H1 (cell line): ENCODE measurements at regions not wholly inside any gene's neighbourhood (a gene's known extent, or its start where the extent isn't known, plus 50 kb on each side); places are given as distances from the start of the nearest gene placed in this dataset.

ENCODE experiments used
- CTCF ChIA-PET: fragments of 300-600 bp; sonication (Branson Sonifier 250); formaldehyde crosslinking; loops from one replicate; lab custom pipeline; 2021; ENCODE audit not compliant: partially characterized antibody; lab: Charles Lee
- POLR2A ChIA-PET: fragments of 300-600 bp; sonication (Branson Sonifier 250); formaldehyde crosslinking; loops from one replicate; lab custom pipeline; 2021; ENCODE audit warnings: inconsistent platforms; ENCODE audit not compliant: partially characterized antibody; lab: Charles Lee
- DNase-seq, 2 experiments: peaks; one replicate each; pipeline versions ENCODE4 v3.0.0 to v3.0.0-alpha.2; 2010 to 2022; ENCODE audit warnings: low spot score in 2 of 2, low read depth in 1 of 2, mixed read lengths in 1 of 2
- FAIRE-seq: peaks from 2 replicates; lab custom pipeline; 2011; peaks lifted over from hg19 to GRCh38; lab: Jason Lieb, UNC
- H2AFZ ChIP-seq: 2 replicates; pipeline ENCODE4 v1.8.1; 2012; ENCODE audit warnings: low read length, inconsistent platforms
- H2AK5ac ChIP-seq: 2 replicates; pipeline ENCODE4 v1.6.1; 2013; ENCODE audit warnings: low read depth, low read length
- H2BK120ac ChIP-seq: replicated peaks from 2 replicates; pipeline ENCODE3; 2013; ENCODE audit warnings: low read depth, low read length, inconsistent platforms
- H2BK12ac ChIP-seq: 2 replicates; pipeline ENCODE4 v1.6.1; 2013; ENCODE audit warnings: low read depth, low read length
- H2BK15ac ChIP-seq: 2 replicates; pipeline ENCODE4 v1.6.1; 2013; ENCODE audit warnings: low read length
- H2BK20ac ChIP-seq: 2 replicates; pipeline ENCODE4 v1.6.1; 2013; ENCODE audit warnings: low read length
- H2BK5ac ChIP-seq: 2 replicates; pipeline ENCODE4 v1.6.1; 2013; ENCODE audit warnings: low read depth, low read length
- H3K14ac ChIP-seq: 2 replicates; pipeline ENCODE4 v1.6.1; 2013; ENCODE audit warnings: inconsistent platforms; ENCODE audit not compliant: insufficient read length
- H3K18ac ChIP-seq: 2 replicates; pipeline ENCODE4 v1.6.1; 2013; ENCODE audit warnings: low read length; ENCODE audit errors: extremely low read depth
- H3K23ac ChIP-seq: 2 replicates; pipeline ENCODE4 v1.6.1; 2013; ENCODE audit warnings: inconsistent platforms; ENCODE audit not compliant: insufficient read length
- H3K23me2 ChIP-seq: 2 replicates; pipeline ENCODE4 v1.6.1; 2013; ENCODE audit warnings: low read depth, low read length
- H3K27ac ChIP-seq: 2 replicates; pipeline ENCODE4 v1.6.1; 2011; ENCODE audit warnings: low read depth, low read length, inconsistent platforms
- H3K27me3 ChIP-seq, 4 experiments: replicated peaks in 1 of 4; 1 replicate in 1 of 4; 2 replicates in 3 of 4; pipeline versions ENCODE4 v1.6.1 to v1.8.1; 2011 to 2013; ENCODE audit warnings: low read length in 3 of 4, mild to moderate bottlenecking in 3 of 4, inconsistent platforms in 2 of 4, mixed read lengths in 2 of 4, moderate library complexity in 1 of 4; ENCODE audit not compliant: control insufficient read depth in 3 of 4, insufficient read depth in 3 of 4; ENCODE audit errors: extremely low read depth in 1 of 4
- H3K36me3 ChIP-seq, 4 experiments: 2 replicates each; pipeline versions ENCODE4 v1.6.1 to v1.8.1; 2011 to 2013; ENCODE audit warnings: mild to moderate bottlenecking in 4 of 4, low read length in 3 of 4, moderate library complexity in 2 of 4, control low read depth in 1 of 4, inconsistent platforms in 1 of 4; ENCODE audit not compliant: insufficient read depth in 4 of 4, control insufficient read depth in 2 of 4
- H3K4ac ChIP-seq: replicated peaks from 2 replicates; pipeline ENCODE3; 2013; ENCODE audit warnings: low read length, low read depth, mixed read lengths, inconsistent platforms; ENCODE audit not compliant: insufficient read length
- H3K4me1 ChIP-seq, 4 experiments: replicated peaks in 1 of 4; 1 replicate in 1 of 4; 2 replicates in 3 of 4; pipeline versions ENCODE4 v1.6.1 to v1.8.1; 2011 to 2013; ENCODE audit warnings: low read length in 3 of 4, inconsistent platforms in 2 of 4, mixed read lengths in 1 of 4; ENCODE audit not compliant: insufficient read depth in 4 of 4, control insufficient read depth in 3 of 4
- H3K4me2 ChIP-seq, 2 experiments: 2 replicates each; pipeline versions ENCODE4 v1.6.1 to v1.8.1; 2011 to 2013; ENCODE audit warnings: low read depth in 2 of 2, low read length in 2 of 2, control low read depth in 1 of 2, inconsistent platforms in 1 of 2, mild to moderate bottlenecking in 1 of 2; ENCODE audit not compliant: insufficient read depth in 1 of 2
- H3K4me3 ChIP-seq, 4 experiments: fragments of 200-600, 300-600 bp in 1 of 4; sonication (generic), shearing (Covaris generic), sonication (Bioruptor Twin) in 1 of 4; 2 replicates each; pipeline versions ENCODE4 v1.5.1 to v1.8.1; 2011 to 2016; ENCODE audit warnings: low read length in 4 of 4, low read depth in 3 of 4, control low read depth in 2 of 4, inconsistent platforms in 2 of 4, mild to moderate bottlenecking in 2 of 4, mixed read lengths in 1 of 4, moderate library complexity in 1 of 4; ENCODE audit not compliant: insufficient read depth in 2 of 4; ENCODE audit errors: extremely low read depth in 1 of 4
- H3K56ac ChIP-seq: replicated peaks from 2 replicates; pipeline ENCODE3; 2013; ENCODE audit warnings: low read depth, mild to moderate bottlenecking, mixed read lengths, low read length, inconsistent platforms; ENCODE audit not compliant: insufficient read length
- H3K79me1 ChIP-seq: 2 replicates; pipeline ENCODE4 v1.6.1; 2013; ENCODE audit warnings: low read depth, low read length, control low read depth
- H3K79me2 ChIP-seq, 2 experiments: 2 replicates each; pipeline versions ENCODE4 v1.6.1 to v1.8.1; 2012 to 2013; ENCODE audit warnings: low read length in 2 of 2, mild to moderate bottlenecking in 2 of 2, inconsistent platforms in 1 of 2; ENCODE audit not compliant: insufficient read depth in 2 of 2, control insufficient read depth in 1 of 2
- H3K9ac ChIP-seq, 4 experiments: replicated peaks in 1 of 4; 1 replicate in 1 of 4; 2 replicates in 3 of 4; pipeline versions ENCODE4 v1.6.1 to v1.8.1; 2011 to 2013; ENCODE audit warnings: low read depth in 3 of 4, low read length in 3 of 4, control low read depth in 2 of 4, mild to moderate bottlenecking in 2 of 4, moderate library complexity in 2 of 4, inconsistent platforms in 1 of 4; ENCODE audit errors: extremely low read depth in 1 of 4
- H3K9me3 ChIP-seq, 2 experiments: 2 replicates each; pipeline versions ENCODE4 v1.6.1 to v1.8.1; 2012 to 2013; ENCODE audit warnings: mild to moderate bottlenecking in 2 of 2, moderate library complexity in 2 of 2, control low read depth in 1 of 2, inconsistent platforms in 1 of 2, low read depth in 1 of 2, low read length in 1 of 2, mixed read lengths in 1 of 2; ENCODE audit not compliant: insufficient read depth in 2 of 2
- H4K20me1 ChIP-seq, 2 experiments: replicated peaks in 1 of 2; 2 replicates each; pipeline versions ENCODE3 to v1.8.1; 2011 to 2013; ENCODE audit warnings: inconsistent platforms in 2 of 2, low read length in 2 of 2, mild to moderate bottlenecking in 1 of 2; ENCODE audit not compliant: insufficient read depth in 2 of 2, control insufficient read depth in 1 of 2
- H4K5ac ChIP-seq: 2 replicates; pipeline ENCODE4 v1.6.1; 2013; ENCODE audit warnings: low read length, low read depth, mixed read lengths, inconsistent platforms; ENCODE audit not compliant: insufficient read length
- H4K8ac ChIP-seq: 2 replicates; pipeline ENCODE4 v1.8.0; 2013; ENCODE audit warnings: mild to moderate bottlenecking, moderate library complexity, low read length, inconsistent platforms; ENCODE audit not compliant: insufficient read depth; ENCODE audit errors: extremely low read depth
- H4K91ac ChIP-seq: replicated peaks from 2 replicates; pipeline ENCODE3; 2013; ENCODE audit warnings: low read length, mixed read lengths, inconsistent platforms; ENCODE audit not compliant: insufficient read length
- E2F6 ChIP-seq: IDR thresholded peaks from 2 replicates; pipeline ENCODE4 v1.6.1; 2012; ENCODE audit warnings: inconsistent platforms
- EGR1 ChIP-seq: IDR thresholded peaks from 2 replicates; pipeline ENCODE4 v1.6.1; 2011; ENCODE audit warnings: low read depth, low read length, borderline replicate concordance
- FOSL1 ChIP-seq: IDR thresholded peaks from 2 replicates; pipeline ENCODE4 v1.6.1; 2011; ENCODE audit warnings: mild to moderate bottlenecking, low read depth, low read length, moderate library complexity; ENCODE audit not compliant: insufficient read depth
- HDAC2 ChIP-seq, 2 experiments: fragments of 300-600 bp in 1 of 2; sonication (generic) in 1 of 2; IDR thresholded peaks; 2 replicates each; pipeline ENCODE4 v1.6.1; 2011 to 2012; ENCODE audit warnings: low read depth in 2 of 2, low read length in 2 of 2, mild to moderate bottlenecking in 2 of 2, moderate library complexity in 2 of 2, borderline replicate concordance in 1 of 2, inconsistent platforms in 1 of 2
- SP4 ChIP-seq: IDR thresholded peaks from 2 replicates; pipeline ENCODE4 v1.6.1; 2012; ENCODE audit warnings: low read length, inconsistent platforms
- TBP ChIP-seq: IDR thresholded peaks from 2 replicates; pipeline ENCODE4 v1.6.1; 2011; ENCODE audit warnings: low read depth, low read length, improper control_type of control experiment
- WGBS, 2 experiments: shearing (Covaris generic) in 1 of 2; methylation state at CpG; one replicate each; pipeline versions ENCODE4 v1.1.6 to v1.1.7; 2013 to 2015; ENCODE audit warnings: low lambda C conversion rate in 2 of 2, mixed read lengths in 2 of 2, inconsistent platforms in 1 of 2, low coverage in 1 of 2, missing lambda C conversion rate in 1 of 2; ENCODE audit not compliant: insufficient replicate concordance in 2 of 2, insufficient coverage in 1 of 2, insufficient read length in 1 of 2; ENCODE audit errors: extremely low coverage in 1 of 2, missing lambda C conversion rate in 1 of 2; 5-methylcytosine and 5-hydroxymethylcytosine counted together

DNA sequence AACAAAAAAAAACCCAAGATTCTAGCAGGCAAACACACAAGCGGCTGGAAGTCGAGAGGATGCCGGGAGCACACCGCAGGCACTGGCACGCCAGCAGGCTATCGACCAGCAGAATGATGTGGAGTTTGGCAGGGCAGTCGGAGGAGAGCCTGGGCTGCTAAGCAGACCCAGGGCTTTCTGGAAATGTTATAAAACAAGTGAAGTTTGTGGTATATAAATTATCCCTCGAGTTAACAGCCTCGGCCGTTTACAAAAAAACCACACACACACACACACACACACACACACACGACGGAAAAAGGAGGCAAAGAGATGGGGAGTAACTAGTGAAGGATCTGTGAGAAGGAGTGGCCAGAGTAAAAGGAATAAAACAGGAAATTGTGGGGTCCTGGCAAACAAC is 87.2 kb upstream of the IVNS1ABP start:
- no peaks in the 10 kb centered on the region for H4K20me1 ChIP-seq
- H3K9ac ChIP-seq: no peak overlapping the region
- no peak for DNase-seq
- H2BK15ac ChIP-seq: no peak overlapping the region
- H4K91ac ChIP-seq: no peak overlapping the region
- H3K4me3 ChIP-seq: no peak overlapping the region
- H3K79me2 ChIP-seq: no peaks in the 10 kb centered on the region
- 0 out of 2 replicates have a peak overlapping the region, but pooled peaks have one; percentile 84 for H2AFZ ChIP-seq
- no peak overlapping the region for H2BK12ac ChIP-seq
- peaks cover 2 to 10% (median 3%) of the 10 kb centered on the region in 4 experiments; a peak in 6 of 7 replicates for H3K4me1 ChIP-seq
- H3K4ac ChIP-seq: no peak overlapping the region
- H3K23me2 ChIP-seq: no peaks in the 10 kb centered on the region; the same call in 1 of the 2 replicates
- no peak overlapping the region for H3K23ac ChIP-seq
- H2BK120ac ChIP-seq: no peak overlapping the region
- H3K9me3 ChIP-seq: peaks cover 0 to 3% of the 10 kb centered on the region in 2 experiments; a peak in 1 of 4 replicates
- H3K36me3 ChIP-seq: no peaks in the 10 kb centered on the region
- TF ChIP-seq EGR1 (no peak), FOSL1 (no peak), E2F6 (peak; percentile 35; the same call in 1 of the 2 replicates), TBP (no peak), SP4 (no peak), HDAC2 (IDR thresholded peaks at IDR 0.05; ENCODE audit: borderline replicate concordance in 1 of 2, low read depth in 2 of 2, low read length in 2 of 2) (no peak)
- no peak overlapping the region for H3K56ac ChIP-seq
- no peak overlapping the region for H4K8ac ChIP-seq
- 58% methylated on average over 12 of the region's 12 CpGs; no CpG with 5 or more reads in 1 of the 2 experiments for WGBS, 2 experiments
- H2BK5ac ChIP-seq: no peak overlapping the region
- ChIA-PET POLR2A (no interaction called here), CTCF (no interaction called here)
- peak overlapping the region; percentile 42 to 44; a peak in 1 of 4 replicates for H3K4me2 ChIP-seq
- FAIRE-seq: no peak
- no peak overlapping the region for H3K18ac ChIP-seq
- no peaks in the 10 kb centered on the region for H3K27me3 ChIP-seq
- H3K27ac ChIP-seq: no peak overlapping the region
- H4K5ac ChIP-seq: no peak overlapping the region
- H2AK5ac ChIP-seq: no peak overlapping the region
- H3K14ac ChIP-seq: no peak overlapping the region
- H3K79me1 ChIP-seq: no peaks in the 10 kb centered on the region
- H2BK20ac ChIP-seq: no peak overlapping the region
